ENCODE measurements at regions not wholly inside any gene's neighbourhood (a gene's known extent, or its start where the extent isn't known, plus 50 kb on each side); places are given as distances from the start of the nearest gene placed in this dataset.
A peak's percentile ranks its signal among the peaks of the same experiment; 100 is the strongest.

- H3K4me3 Mint-ChIP-seq, result no peak overlapping the region
- no peak overlapping the region for H3K27ac Mint-ChIP-seq
These were observed 867.6 kb downstream of the EPHA3 start for GRCh38 chr3:89974903-89975519.

GRCh38 chr3:89983449-89983848 is 876.0 kb downstream of the EPHA3 start:
- H3K9me3 Mint-ChIP-seq, result peaks cover 19% of the 10 kb centered on the region
- ChIA-PET CTCF (no interaction called here), POLR2A (no interaction called here)
- H3K27me3 Mint-ChIP-seq (ENCODE audit: low read depth), result peaks cover under 1% of the 10 kb centered on the region; the same call in 1 of the 2 replicates
- ATAC-seq (no peak), DNase-seq (ENCODE audit: low spot score) (no peak)
- no peaks in the 10 kb centered on the region for H3K4me1 Mint-ChIP-seq
- H3K36me3 Mint-ChIP-seq, result peaks cover 6% of the 10 kb centered on the region
- H3K27ac Mint-ChIP-seq, result no peak overlapping the region
- no peak overlapping the region for H3K4me3 Mint-ChIP-seq
- TF ChIP-seq FOXP4 (CRISPR knock-in tag; IDR thresholded peaks at IDR 0.05) (no peak), ZNF425 (CRISPR knock-in tag; conservative IDR thresholded peaks at IDR 0.05) (no peak), NR1H2 (CRISPR knock-in tag; IDR thresholded peaks at IDR 0.05) (no peak), TCF7 (CRISPR knock-in tag; IDR thresholded peaks at IDR 0.05; ENCODE audit: low read depth) (no peak), ZNF263 (CRISPR knock-in tag; IDR thresholded peaks at IDR 0.05; ENCODE audit: low read depth) (no peak), FOXK1 (CRISPR knock-in tag; IDR thresholded peaks at IDR 0.05) (no peak), JUN (CRISPR knock-in tag; IDR thresholded peaks at IDR 0.05) (no peak), ETV6 (CRISPR knock-in tag; IDR thresholded peaks at IDR 0.05) (no peak), PREB (CRISPR knock-in tag; IDR thresholded peaks at IDR 0.05; ENCODE audit: borderline replicate concordance) (no peak), ZMAT4 (CRISPR knock-in tag; IDR thresholded peaks at IDR 0.05) (no peak)

More at GRCh38 chr3:89974903-89975519, 867.6 kb downstream of the EPHA3 start:
- no peak for DNase-seq (ENCODE audit: low spot score)
- Mint-ChIP-seq H3K27me3 (ENCODE audit: low read depth) (no peaks in the 10 kb centered on the region), H3K9me3 (no peaks in the 10 kb centered on the region), H3K36me3 (no peaks in the 10 kb centered on the region), H3K4me1 (no peaks in the 10 kb centered on the region)
- ATAC-seq, result no peak
- ChIA-PET POLR2A (no interaction called here), CTCF (no interaction called here)
- TF ChIP-seq, protein P1, sequence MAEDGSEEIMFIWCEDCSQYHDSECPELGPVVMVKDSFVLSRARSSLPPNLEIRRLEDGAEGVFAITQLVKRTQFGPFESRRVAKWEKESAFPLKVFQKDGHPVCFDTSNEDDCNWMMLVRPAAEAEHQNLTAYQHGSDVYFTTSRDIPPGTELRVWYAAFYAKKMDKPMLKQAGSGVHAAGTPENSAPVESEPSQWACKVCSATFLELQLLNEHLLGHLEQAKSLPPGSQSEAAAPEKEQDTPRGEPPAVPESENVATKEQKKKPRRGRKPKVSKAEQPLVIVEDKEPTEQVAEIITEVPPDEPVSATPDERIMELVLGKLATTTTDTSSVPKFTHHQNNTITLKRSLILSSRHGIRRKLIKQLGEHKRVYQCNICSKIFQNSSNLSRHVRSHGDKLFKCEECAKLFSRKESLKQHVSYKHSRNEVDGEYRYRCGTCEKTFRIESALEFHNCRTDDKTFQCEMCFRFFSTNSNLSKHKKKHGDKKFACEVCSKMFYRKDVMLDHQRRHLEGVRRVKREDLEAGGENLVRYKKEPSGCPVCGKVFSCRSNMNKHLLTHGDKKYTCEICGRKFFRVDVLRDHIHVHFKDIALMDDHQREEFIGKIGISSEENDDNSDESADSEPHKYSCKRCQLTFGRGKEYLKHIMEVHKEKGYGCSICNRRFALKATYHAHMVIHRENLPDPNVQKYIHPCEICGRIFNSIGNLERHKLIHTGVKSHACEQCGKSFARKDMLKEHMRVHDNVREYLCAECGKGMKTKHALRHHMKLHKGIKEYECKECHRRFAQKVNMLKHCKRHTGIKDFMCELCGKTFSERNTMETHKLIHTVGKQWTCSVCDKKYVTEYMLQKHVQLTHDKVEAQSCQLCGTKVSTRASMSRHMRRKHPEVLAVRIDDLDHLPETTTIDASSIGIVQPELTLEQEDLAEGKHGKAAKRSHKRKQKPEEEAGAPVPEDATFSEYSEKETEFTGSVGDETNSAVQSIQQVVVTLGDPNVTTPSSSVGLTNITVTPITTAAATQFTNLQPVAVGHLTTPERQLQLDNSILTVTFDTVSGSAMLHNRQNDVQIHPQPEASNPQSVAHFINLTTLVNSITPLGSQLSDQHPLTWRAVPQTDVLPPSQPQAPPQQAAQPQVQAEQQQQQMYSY (CRISPR knock-in tag; IDR thresholded peaks at IDR 0.05), result peak; percentile 68
- TF ChIP-seq ZNF281 (CRISPR knock-in tag; IDR thresholded peaks at IDR 0.05) (no peak), ZNF138 (CRISPR knock-in tag; conservative IDR thresholded peaks at IDR 0.05) (no peak), SMAD4 (CRISPR knock-in tag; IDR thresholded peaks at IDR 0.05) (no peak), RELA (CRISPR knock-in tag; IDR thresholded peaks at IDR 0.05; ENCODE audit: borderline replicate concordance) (no peak)
- TF ChIP-seq, protein P2, sequence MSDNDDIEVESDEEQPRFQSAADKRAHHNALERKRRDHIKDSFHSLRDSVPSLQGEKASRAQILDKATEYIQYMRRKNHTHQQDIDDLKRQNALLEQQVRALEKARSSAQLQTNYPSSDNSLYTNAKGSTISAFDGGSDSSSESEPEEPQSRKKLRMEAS (CRISPR knock-in tag; IDR thresholded peaks at IDR 0.05), result no peak
- TF ChIP-seq, protein P3, sequence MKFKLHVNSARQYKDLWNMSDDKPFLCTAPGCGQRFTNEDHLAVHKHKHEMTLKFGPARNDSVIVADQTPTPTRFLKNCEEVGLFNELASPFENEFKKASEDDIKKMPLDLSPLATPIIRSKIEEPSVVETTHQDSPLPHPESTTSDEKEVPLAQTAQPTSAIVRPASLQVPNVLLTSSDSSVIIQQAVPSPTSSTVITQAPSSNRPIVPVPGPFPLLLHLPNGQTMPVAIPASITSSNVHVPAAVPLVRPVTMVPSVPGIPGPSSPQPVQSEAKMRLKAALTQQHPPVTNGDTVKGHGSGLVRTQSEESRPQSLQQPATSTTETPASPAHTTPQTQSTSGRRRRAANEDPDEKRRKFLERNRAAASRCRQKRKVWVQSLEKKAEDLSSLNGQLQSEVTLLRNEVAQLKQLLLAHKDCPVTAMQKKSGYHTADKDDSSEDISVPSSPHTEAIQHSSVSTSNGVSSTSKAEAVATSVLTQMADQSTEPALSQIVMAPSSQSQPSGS (CRISPR knock-in tag; IDR thresholded peaks at IDR 0.05; ENCODE audit: borderline replicate concordance, low read depth), result no peak

All from WTC11 (cell line).